GM18502 (cell line): ENCODE measurements at regions not wholly inside any gene's neighbourhood (a gene's known extent, or its start where the extent isn't known, plus 50 kb on each side); places are given as distances from the start of the nearest gene placed in this dataset.
"Not testable (repeated sequence)": the region's sequence is repeated elsewhere in the genome, so short reads cannot be mapped to it uniquely, and the experiment has no call there.

ENCODE experiments used
- ATAC-seq: cut with Tn5 transposase; IDR thresholded peaks from one replicate; pipeline ENCODE4 v1.9.1; 2021; ENCODE audit warnings: mild to moderate bottlenecking; ENCODE audit not compliant: unreplicated experiment, poor library complexity

- not testable (repeated sequence) for ATAC-seq
Observed at GRCh38 chr15:31718625-31719024, 311.7 kb upstream of the CHRNA7 start.

- not testable (repeated sequence) for ATAC-seq
Observed at GRCh38 chr15:31719396-31720022, 310.8 kb upstream of the CHRNA7 start.

- ATAC-seq = not testable (repeated sequence)
Observed at GRCh38 chr15:31723019-31723418, 307.3 kb upstream of the CHRNA7 start.

GRCh38 chr15:31724903-31725302, 305.4 kb upstream of the CHRNA7 start:
- not testable (repeated sequence) for ATAC-seq

GRCh38 chr15:31725619-31726018, 304.7 kb upstream of the CHRNA7 start:
- not testable (repeated sequence) for ATAC-seq

GRCh38 chr15:31727612-31728011, 302.7 kb upstream of the CHRNA7 start:
- no peak for ATAC-seq

- ATAC-seq = no peak
Observed at GRCh38 chr15:31732726-31733125, 297.6 kb upstream of the CHRNA7 start.

- no peak for ATAC-seq
Observed at GRCh38 chr15:31733424-31733823, 296.9 kb upstream of the CHRNA7 start.

GRCh38 chr15:31740203-31740602, 290.1 kb upstream of the CHRNA7 start:
- no peak for ATAC-seq

- no peak for ATAC-seq
Observed at GRCh38 chr15:31745841-31746240, 284.5 kb upstream of the CHRNA7 start.

GRCh38 chr15:31752065-31752762, 278.1 kb upstream of the CHRNA7 start:
- ATAC-seq = no peak

GRCh38 chr15:31752905-31753304, 277.4 kb upstream of the CHRNA7 start:
- no peak for ATAC-seq

- ATAC-seq = no peak
Observed at GRCh38 chr15:31758126-31758525, 272.2 kb upstream of the CHRNA7 start.

GRCh38 chr15:31768055-31768454, 262.3 kb upstream of the CHRNA7 start:
- no peak for ATAC-seq

GRCh38 chr15:31774045-31774444, 256.3 kb upstream of the CHRNA7 start:
- ATAC-seq = no peak

- no peak for ATAC-seq
Observed at GRCh38 chr15:31776039-31776438, 254.3 kb upstream of the CHRNA7 start.

- ATAC-seq = no peak
Observed at GRCh38 chr15:31781261-31781660, 249.1 kb upstream of the CHRNA7 start.

- ATAC-seq = no peak
Observed at GRCh38 chr15:31782016-31782783, 248.1 kb upstream of the CHRNA7 start.

- ATAC-seq = no peak
Observed at GRCh38 chr15:31782951-31783350, 247.4 kb upstream of the CHRNA7 start.

- ATAC-seq = no peak
Observed at GRCh38 chr15:31786360-31786759, 244.0 kb upstream of the CHRNA7 start.

- ATAC-seq = no peak
Observed at GRCh38 chr15:31788104-31788503, 242.2 kb upstream of the CHRNA7 start.
